22Rv1 (cell line): ENCODE measurements at regions not wholly inside any gene's neighbourhood (a gene's known extent, or its start where the extent isn't known, plus 50 kb on each side); places are given as distances from the start of the nearest gene placed in this dataset.

Source experiments
- ZFX ChIP-seq: fragments of 450-650 bp; IDR thresholded peaks from 2 replicates; pipeline ENCODE4 v1.6.1; 2017; ENCODE audit warnings: antibody characterized with exemption, borderline replicate concordance
- TF ChIP-seq, protein P1 (sequence below): fragments of 450-650 bp; IDR thresholded peaks from 2 replicates; pipeline ENCODE4 v1.5.1; 2017; ENCODE audit warnings: mild to moderate bottlenecking

DNA sequence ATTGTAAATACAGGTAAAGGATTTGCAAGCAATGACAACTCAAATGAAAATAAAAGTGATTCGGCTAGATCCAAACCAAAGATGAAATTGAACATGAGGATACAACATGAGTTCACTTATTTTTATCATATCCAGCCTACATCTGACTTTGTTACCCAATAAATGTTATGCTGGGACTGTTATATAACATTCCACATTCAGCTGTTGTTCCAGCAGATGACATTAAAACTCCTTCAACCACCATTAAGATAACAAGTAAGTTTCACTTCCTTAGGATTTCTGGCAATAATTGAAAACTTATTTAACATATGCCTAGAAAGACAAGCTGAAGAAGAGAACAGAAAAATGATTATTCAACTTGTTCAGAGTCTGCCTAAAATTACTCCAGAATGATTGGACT, 729.4 kb downstream of the CDH11 start:
- TF ChIP-seq, protein P1, sequence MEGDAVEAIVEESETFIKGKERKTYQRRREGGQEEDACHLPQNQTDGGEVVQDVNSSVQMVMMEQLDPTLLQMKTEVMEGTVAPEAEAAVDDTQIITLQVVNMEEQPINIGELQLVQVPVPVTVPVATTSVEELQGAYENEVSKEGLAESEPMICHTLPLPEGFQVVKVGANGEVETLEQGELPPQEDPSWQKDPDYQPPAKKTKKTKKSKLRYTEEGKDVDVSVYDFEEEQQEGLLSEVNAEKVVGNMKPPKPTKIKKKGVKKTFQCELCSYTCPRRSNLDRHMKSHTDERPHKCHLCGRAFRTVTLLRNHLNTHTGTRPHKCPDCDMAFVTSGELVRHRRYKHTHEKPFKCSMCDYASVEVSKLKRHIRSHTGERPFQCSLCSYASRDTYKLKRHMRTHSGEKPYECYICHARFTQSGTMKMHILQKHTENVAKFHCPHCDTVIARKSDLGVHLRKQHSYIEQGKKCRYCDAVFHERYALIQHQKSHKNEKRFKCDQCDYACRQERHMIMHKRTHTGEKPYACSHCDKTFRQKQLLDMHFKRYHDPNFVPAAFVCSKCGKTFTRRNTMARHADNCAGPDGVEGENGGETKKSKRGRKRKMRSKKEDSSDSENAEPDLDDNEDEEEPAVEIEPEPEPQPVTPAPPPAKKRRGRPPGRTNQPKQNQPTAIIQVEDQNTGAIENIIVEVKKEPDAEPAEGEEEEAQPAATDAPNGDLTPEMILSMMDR: no peak
- no peak for TF ChIP-seq ZFX
